T-helper 2 cell treated with Interferon-gamma antibody and Interleukin-4, amounts not matched to agents 5 μg/mL and 100 μg/mL, for 36 hours (primary cell): ENCODE measurements at regions not wholly inside any gene's neighbourhood (a gene's known extent, or its start where the extent isn't known, plus 50 kb on each side); places are given as distances from the start of the nearest gene placed in this dataset.

Source experiments
- DNase-seq: peaks from one replicate; pipeline ENCODE4 v3.0.0; 2021; ENCODE audit warnings: low spot score
- H3K27ac Mint-ChIP-seq: one replicate; pipeline ENCODE4 v1.8.0; 2021; ENCODE audit warnings: mild to moderate bottlenecking, mixed read lengths
- H3K27me3 Mint-ChIP-seq: one replicate; pipeline ENCODE4 v1.8.0; 2021; ENCODE audit warnings: low read depth, mixed read lengths
- H3K36me3 Mint-ChIP-seq: one replicate; pipeline ENCODE4 v1.8.0; 2021; ENCODE audit warnings: low read depth, mixed read lengths
- H3K4me1 Mint-ChIP-seq: one replicate; pipeline ENCODE4 v1.8.0; 2021; ENCODE audit warnings: low read depth, mixed read lengths
- H3K4me3 Mint-ChIP-seq: one replicate; pipeline ENCODE4 v1.8.0; 2022; ENCODE audit warnings: mild to moderate bottlenecking, moderate library complexity, mixed read lengths
- H3K9me3 Mint-ChIP-seq: one replicate; pipeline ENCODE4 v1.8.0; 2021; ENCODE audit warnings: mixed read lengths

DNA sequence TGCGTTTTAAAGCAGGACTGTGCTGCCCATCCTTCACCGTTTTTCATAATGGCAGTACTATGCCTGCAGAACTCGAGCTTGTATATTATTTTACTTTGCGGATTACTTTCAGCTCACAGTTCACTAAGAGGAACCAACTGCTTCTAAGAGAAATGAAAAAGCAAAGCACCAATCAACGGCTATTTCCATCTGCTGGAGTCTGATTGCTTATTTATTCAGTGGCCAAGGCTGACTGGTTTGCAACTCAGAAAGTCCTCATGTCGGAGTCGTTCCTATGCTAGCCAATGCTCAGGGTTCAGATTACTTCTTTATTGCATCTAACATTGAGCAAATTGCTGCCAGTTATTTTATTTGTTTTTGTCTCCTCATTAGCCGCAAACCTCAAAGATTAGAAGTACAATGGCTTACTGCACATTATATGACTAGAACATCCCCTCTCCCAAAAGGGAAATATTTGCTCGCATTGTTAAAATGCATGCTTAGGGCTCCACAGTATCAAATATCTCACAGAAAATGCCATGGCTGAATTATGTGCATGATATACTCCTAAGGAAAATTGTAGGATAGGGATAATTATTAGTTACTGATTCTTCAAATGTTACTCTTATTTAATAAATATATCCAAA lies 1628.2 kb upstream of the ADGRL3 start:
- no peak overlapping the region for H3K4me3 Mint-ChIP-seq
- H3K36me3 Mint-ChIP-seq: no peaks in the 10 kb centered on the region
- H3K4me1 Mint-ChIP-seq: no peaks in the 10 kb centered on the region
- DNase-seq: no peak
- H3K27ac Mint-ChIP-seq: no peak overlapping the region
- H3K27me3 Mint-ChIP-seq: no peaks in the 10 kb centered on the region
- H3K9me3 Mint-ChIP-seq: peaks cover under 1% of the 10 kb centered on the region

DNA sequence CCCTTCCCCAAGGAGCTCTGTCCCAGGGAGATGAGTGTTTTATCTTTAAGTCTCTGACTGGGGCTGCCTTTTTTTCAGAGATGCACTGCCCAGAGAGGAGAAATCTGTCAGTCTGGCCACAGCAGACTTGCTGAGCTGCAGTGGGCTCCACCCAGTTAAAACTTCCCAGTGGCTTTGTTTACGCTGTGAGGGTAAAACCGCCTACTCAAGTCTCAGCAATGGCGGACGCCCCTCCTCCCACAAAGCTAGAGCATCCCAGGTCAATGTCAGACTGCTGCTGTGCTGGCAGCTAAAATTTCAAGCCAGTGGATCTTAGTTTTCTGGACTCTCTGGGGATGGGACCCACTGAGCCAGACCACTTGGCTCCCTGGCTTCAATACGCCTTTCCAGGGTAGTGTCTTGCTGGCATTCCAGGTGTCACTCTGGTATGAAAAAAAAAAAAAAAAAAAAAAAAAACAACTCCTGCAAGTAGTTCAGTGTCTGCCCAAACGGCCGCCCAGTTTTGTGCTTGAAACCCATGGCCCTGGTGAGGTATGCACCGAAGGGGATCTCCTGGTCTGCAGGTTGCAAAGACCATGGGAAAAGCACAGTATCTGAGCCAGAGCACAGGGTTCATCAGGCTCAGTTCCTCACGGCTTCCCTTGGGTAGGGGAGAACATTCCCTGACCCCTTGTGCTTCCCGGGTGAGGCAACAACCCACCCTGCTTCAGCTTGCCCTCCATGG lies 1616.1 kb upstream of the ADGRL3 start:
- DNase-seq: no peak
- H3K27ac Mint-ChIP-seq: no peak overlapping the region
- no peak overlapping the region for H3K4me3 Mint-ChIP-seq
- H3K9me3 Mint-ChIP-seq: peaks cover 41% of the 10 kb centered on the region
- H3K36me3 Mint-ChIP-seq: no peaks in the 10 kb centered on the region
- no peaks in the 10 kb centered on the region for H3K27me3 Mint-ChIP-seq
- H3K4me1 Mint-ChIP-seq: no peaks in the 10 kb centered on the region

DNA sequence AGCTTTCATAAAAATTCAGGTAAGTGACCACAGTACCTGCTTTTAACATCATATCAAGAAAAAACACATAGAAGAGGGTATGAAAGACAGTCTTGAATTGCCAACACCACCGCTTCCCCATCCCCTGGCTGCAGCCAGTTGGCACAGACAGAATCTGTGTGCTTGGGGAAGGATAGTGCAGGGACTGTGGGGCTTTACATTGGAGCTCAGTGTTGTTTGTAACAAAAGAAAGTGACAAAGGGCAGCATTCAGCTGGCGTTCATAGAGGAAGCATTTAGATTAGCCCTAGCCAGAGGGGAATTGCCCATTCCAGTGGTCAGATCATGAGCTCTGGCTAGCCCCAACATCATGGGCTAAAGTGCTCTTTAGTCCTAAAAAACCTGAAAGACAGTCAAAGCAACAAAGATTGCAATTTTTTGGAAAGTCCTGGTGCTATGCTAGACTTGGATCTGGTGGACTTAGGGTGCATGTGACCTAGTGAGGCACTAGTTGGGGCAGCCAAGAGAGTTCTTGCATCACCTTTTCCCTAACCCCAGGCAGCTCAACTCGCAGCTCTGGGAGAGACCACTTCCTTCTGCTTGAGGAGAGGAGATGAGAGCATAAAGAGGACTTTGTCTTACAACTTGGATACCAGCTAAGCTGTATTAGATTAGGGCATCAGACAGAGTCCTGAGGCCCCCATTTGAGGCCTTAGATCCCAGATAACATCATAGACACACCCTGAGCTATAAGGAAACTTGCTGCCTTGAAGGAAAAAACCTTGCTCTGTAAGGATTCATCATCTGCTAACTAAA lies 1602.4 kb upstream of the ADGRL3 start:
- DNase-seq: no peak
- Mint-ChIP-seq H3K9me3 (peaks cover 31% of the 10 kb centered on the region), H3K27me3 (no peaks in the 10 kb centered on the region), H3K36me3 (no peaks in the 10 kb centered on the region), H3K4me3 (no peak overlapping the region), H3K4me1 (no peaks in the 10 kb centered on the region), H3K27ac (no peak overlapping the region)

DNA sequence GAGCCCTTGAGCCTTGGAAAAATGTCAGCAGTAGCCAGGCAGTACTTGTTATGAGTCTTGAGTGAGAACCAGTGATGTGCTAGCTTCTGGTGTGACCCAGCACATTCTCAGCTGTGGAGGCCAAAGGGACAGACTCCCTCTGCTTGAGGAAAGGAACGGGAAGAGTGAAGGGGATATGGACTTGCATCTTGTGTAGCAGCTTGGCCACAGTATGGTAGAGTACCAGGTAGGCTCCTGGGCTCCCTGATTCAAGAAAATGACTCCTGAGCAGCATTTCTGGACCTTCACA lies 1601.9 kb upstream of the ADGRL3 start:
- no peak overlapping the region for H3K4me3 Mint-ChIP-seq
- H3K27me3 Mint-ChIP-seq: no peaks in the 10 kb centered on the region
- no peaks in the 10 kb centered on the region for H3K4me1 Mint-ChIP-seq
- no peak overlapping the region for H3K27ac Mint-ChIP-seq
- H3K36me3 Mint-ChIP-seq: no peaks in the 10 kb centered on the region
- no peak for DNase-seq
- H3K9me3 Mint-ChIP-seq: peaks cover 32% of the 10 kb centered on the region

DNA sequence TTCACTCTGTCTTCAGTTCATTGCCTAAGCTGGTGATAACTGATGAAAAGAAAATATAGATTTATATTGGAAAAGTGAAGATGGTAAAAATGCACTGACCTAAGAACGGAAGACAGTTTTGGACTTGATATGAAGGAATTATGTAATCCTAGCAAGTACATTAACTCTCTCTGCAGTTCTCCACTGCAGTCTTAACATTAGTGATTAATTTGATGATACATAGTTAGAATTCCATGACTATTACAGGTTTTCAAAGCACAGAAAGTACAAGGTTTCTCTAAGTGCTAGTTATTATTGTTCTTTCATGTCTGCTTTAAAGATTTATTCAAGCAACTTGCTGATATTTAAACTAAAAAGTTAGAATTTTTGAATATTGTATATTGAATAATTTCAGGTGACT lies 1591.7 kb upstream of the ADGRL3 start:
- no peak overlapping the region for H3K27ac Mint-ChIP-seq
- H3K4me3 Mint-ChIP-seq: no peak overlapping the region
- no peak for DNase-seq
- H3K4me1 Mint-ChIP-seq: no peaks in the 10 kb centered on the region
- no peaks in the 10 kb centered on the region for H3K36me3 Mint-ChIP-seq
- peaks cover 24% of the 10 kb centered on the region for H3K9me3 Mint-ChIP-seq
- no peaks in the 10 kb centered on the region for H3K27me3 Mint-ChIP-seq

DNA sequence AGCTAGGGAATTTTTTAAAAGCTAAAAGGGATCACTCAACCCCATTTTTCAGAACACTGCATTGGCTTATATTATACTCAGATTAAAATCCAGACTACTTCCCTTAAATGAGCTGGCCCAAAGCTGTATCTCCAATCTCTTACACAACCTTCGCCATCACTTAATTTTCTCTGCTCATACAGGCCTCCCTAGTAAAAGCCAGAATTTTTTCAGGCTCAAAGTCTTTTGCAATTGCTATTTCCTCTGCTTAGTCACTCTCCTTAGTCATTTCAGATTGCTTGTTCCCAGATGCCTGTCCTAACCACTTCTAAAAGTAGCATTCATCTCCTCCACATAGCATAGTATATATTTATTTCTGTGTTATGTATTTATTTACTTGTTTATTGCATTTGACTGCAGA lies 1587.9 kb upstream of the ADGRL3 start:
- peaks cover 23% of the 10 kb centered on the region for H3K9me3 Mint-ChIP-seq
- no peak overlapping the region for H3K27ac Mint-ChIP-seq
- no peaks in the 10 kb centered on the region for H3K4me1 Mint-ChIP-seq
- no peaks in the 10 kb centered on the region for H3K27me3 Mint-ChIP-seq
- no peak overlapping the region for H3K4me3 Mint-ChIP-seq
- DNase-seq: no peak
- no peaks in the 10 kb centered on the region for H3K36me3 Mint-ChIP-seq

DNA sequence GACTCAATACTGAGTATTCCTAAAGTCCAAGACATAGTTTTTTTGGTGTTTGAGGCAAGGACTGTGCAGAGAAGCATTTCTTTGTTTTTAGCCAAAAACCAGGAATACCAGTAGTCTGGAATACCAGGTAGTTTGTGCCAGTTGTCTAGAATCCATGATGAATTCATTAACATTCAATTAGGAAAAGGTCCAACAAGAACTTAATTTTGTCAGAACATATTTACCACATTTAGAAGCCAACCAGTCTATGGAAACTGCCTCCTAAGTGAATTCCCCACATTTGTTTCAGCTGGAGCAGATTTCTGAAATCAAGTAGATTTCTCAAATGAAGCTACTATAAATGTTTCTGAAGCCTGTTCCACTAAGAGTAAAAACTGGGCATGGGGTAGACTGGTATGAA lies 1584.8 kb upstream of the ADGRL3 start:
- H3K36me3 Mint-ChIP-seq: no peaks in the 10 kb centered on the region
- no peaks in the 10 kb centered on the region for H3K27me3 Mint-ChIP-seq
- H3K9me3 Mint-ChIP-seq: peaks cover 32% of the 10 kb centered on the region
- no peak for DNase-seq
- H3K27ac Mint-ChIP-seq: no peak overlapping the region
- H3K4me3 Mint-ChIP-seq: no peak overlapping the region
- no peaks in the 10 kb centered on the region for H3K4me1 Mint-ChIP-seq

DNA sequence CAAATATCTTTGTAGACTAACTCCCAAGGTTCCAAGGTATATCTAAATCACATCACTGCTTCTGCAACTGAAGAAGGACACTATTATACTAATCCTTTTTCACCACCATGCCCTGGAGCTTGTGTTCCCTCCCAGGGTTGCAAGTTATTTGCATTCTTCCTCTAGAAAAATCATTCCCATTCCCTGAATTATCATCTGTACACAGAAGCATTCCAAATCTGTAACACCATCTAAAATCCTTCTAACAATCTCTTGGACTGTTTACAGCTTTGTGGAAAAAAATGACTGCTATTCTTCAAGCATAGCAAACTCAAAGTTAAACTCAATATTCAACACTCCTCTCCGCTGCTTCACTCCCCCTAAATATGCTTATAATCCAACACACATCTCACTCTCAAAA lies 1570.8 kb upstream of the ADGRL3 start:
- Mint-ChIP-seq H3K4me1 (no peaks in the 10 kb centered on the region), H3K27me3 (no peaks in the 10 kb centered on the region), H3K4me3 (no peak overlapping the region), H3K9me3 (peaks cover 22% of the 10 kb centered on the region), H3K27ac (no peak overlapping the region), H3K36me3 (no peaks in the 10 kb centered on the region)
- no peak for DNase-seq

DNA sequence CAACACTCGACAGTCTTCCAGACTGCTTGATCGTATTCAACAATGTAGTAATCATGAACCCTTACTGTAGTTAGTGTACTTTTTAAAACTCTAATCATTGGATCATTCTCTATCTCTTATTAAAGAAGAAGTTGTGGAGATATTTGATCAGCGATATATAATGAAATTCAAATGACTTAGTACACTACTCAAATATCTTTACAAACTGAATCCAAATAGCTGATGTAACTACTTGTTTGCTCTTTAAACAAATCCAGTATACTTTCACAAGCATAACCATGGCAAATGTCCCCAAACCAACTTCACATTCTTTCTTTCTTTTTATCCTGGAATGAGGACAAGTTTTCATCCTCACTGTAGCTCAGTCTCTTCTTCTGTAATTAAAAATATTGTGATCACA lies 1569.9 kb upstream of the ADGRL3 start:
- H3K4me1 Mint-ChIP-seq: no peaks in the 10 kb centered on the region
- no peaks in the 10 kb centered on the region for H3K36me3 Mint-ChIP-seq
- H3K27ac Mint-ChIP-seq: no peak overlapping the region
- no peaks in the 10 kb centered on the region for H3K27me3 Mint-ChIP-seq
- DNase-seq: no peak
- no peak overlapping the region for H3K4me3 Mint-ChIP-seq
- peaks cover 24% of the 10 kb centered on the region for H3K9me3 Mint-ChIP-seq

DNA sequence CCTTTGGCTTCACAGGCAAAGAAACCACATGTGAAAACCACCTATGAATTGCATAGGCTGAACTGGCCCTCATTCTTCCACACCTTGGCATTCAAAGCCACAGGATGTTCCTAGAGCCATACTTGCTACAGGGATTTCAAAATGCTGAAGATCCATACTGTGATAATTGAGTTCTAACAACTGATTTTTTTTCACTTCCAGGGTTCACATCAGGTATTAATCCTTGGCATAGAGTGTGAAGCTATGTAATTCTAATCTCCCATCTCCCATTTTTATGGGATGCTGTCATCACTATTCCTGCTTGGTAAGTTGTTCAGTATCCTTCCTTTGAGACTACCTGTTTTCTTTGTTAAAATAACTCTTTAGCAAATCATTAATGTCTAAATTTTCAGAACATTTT lies 1569.2 kb upstream of the ADGRL3 start:
- Mint-ChIP-seq H3K27ac (no peak overlapping the region), H3K9me3 (peaks cover 25% of the 10 kb centered on the region), H3K27me3 (no peaks in the 10 kb centered on the region), H3K36me3 (no peaks in the 10 kb centered on the region), H3K4me3 (no peak overlapping the region), H3K4me1 (no peaks in the 10 kb centered on the region)
- DNase-seq: no peak

DNA sequence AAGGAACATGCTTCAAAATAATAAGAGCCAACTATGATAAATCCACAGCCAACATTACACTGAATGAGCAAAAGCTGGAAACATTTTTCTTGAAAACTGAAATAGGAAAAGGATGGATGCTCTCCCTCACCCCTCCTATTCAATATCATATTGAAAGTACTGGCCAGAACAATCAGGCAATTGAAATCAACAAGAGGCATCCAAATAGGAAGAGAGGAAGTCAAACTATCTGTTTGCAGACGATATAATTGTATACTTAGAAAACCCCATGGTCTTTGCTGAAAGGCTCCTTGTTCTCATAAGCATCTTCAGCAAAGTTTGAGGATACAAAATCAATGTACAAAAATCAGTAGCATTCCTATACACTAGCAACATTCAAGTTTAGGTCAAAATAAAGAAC lies 1562.5 kb upstream of the ADGRL3 start:
- H3K4me3 Mint-ChIP-seq: no peak overlapping the region

DNA sequence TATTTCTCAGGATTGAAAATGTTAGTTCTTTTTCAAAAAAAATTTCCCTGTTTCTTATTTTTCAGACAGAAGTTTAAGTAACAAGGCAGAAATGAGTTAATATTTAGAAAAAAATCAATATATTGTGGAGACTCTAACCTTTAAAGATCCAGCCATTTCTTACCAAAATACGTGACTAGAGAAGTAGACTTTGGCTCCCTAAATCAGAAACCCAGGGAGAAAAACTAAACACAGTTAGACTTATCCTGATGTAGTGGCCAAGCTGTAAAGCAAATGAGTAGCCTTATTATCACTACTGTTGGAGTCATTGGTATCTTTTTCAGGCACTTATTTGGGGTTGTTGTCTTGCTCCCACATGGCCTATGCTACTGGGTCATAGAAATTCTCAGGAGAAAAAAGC lies 1556.4 kb upstream of the ADGRL3 start:
- H3K4me3 Mint-ChIP-seq: no peak overlapping the region
- peaks cover 15% of the 10 kb centered on the region for H3K9me3 Mint-ChIP-seq
- no peak overlapping the region for H3K27ac Mint-ChIP-seq
- H3K4me1 Mint-ChIP-seq: no peaks in the 10 kb centered on the region
- H3K36me3 Mint-ChIP-seq: no peaks in the 10 kb centered on the region
- H3K27me3 Mint-ChIP-seq: no peaks in the 10 kb centered on the region
- no peak for DNase-seq

More for the DNA sequence above, 1562.5 kb upstream of the ADGRL3 start:
- Mint-ChIP-seq H3K36me3 (no peaks in the 10 kb centered on the region), H3K4me1 (no peaks in the 10 kb centered on the region), H3K27me3 (no peaks in the 10 kb centered on the region), H3K27ac (no peak overlapping the region), H3K9me3 (peaks cover 38% of the 10 kb centered on the region)
- DNase-seq: no peak

DNA sequence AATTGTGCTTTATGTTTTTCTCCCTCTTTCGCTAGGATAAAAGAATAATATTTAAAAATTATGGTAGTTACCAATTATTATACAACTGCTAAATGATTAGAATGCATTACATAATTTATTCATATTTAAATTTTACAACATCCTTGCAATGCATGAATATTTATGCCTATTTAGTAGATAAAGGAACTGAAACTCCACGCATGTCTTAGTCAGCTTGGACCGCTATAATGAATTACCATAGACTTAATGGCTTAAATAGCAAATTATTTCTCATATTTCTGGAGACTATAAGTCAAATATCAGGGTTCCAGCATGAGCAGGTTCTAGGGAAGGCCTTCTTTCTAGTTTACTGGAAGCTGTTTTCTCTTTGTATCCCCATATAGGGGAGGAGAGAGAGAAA lies 1555.4 kb upstream of the ADGRL3 start:
- no peak for DNase-seq
- no peaks in the 10 kb centered on the region for H3K36me3 Mint-ChIP-seq
- H3K27me3 Mint-ChIP-seq: no peaks in the 10 kb centered on the region
- no peaks in the 10 kb centered on the region for H3K4me1 Mint-ChIP-seq
- H3K27ac Mint-ChIP-seq: no peak overlapping the region
- H3K4me3 Mint-ChIP-seq: no peak overlapping the region
- peaks cover 15% of the 10 kb centered on the region for H3K9me3 Mint-ChIP-seq

DNA sequence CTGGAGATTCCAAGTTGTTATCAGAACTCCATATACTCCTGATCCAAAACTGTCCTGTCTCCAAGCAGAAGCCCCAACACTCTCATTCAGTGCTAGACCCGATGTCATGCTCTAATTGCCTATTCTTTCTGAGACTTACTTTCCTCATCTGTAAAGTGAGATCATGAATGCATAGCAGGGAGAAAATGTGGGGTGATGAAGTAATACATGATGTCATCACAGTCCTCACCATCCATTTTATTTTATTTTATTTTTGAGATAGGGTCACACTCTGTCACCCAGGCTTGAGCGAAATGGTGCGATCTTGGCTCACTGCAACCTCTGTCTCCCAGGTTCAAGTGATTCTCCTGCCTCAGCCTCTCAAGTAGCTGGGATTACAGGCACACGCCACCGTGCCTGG lies 1554.0 kb upstream of the ADGRL3 start:
- no peak for DNase-seq
- Mint-ChIP-seq H3K4me1 (no peaks in the 10 kb centered on the region), H3K27ac (no peak overlapping the region), H3K27me3 (no peaks in the 10 kb centered on the region), H3K36me3 (no peaks in the 10 kb centered on the region), H3K4me3 (no peak overlapping the region), H3K9me3 (peaks cover 17% of the 10 kb centered on the region)
